ENCODE measurements at regions not wholly inside any gene's neighbourhood (a gene's known extent, or its start where the extent isn't known, plus 50 kb on each side); places are given as distances from the start of the nearest gene placed in this dataset.

GRCh38 chr1:90381598-90381997 is 335.5 kb downstream of the BARHL2 start:
- TF ChIP-seq CTCF (IDR thresholded peaks at IDR 0.05), result no peak
- no peak for TF ChIP-seq EP300 (IDR thresholded peaks at IDR 0.05)
- no peak for TF ChIP-seq PHF8 (IDR thresholded peaks at IDR 0.05; ENCODE audit: borderline replicate concordance, low read depth)
- no peak for TF ChIP-seq CHD2 (IDR thresholded peaks at IDR 0.05; ENCODE audit: low read length, partially characterized antibody)
- no peak for TF ChIP-seq POLR2A (IDR thresholded peaks at IDR 0.05; ENCODE audit: low read length)
- TF ChIP-seq REST (IDR thresholded peaks at IDR 0.05), result no peak
- TF ChIP-seq JUN (IDR thresholded peaks at IDR 0.05), result no peak
- no peak for TF ChIP-seq NPAS2 (CRISPR knock-in tag; IDR thresholded peaks at IDR 0.05; ENCODE audit: borderline replicate concordance)
- no peak for TF ChIP-seq POLR2AphosphoS2 (conservative IDR thresholded peaks at IDR 0.05; ENCODE audit: low read length)
- no peak for TF ChIP-seq BHLHE40 (IDR thresholded peaks at IDR 0.05; ENCODE audit: low read depth, low read length)
- TF ChIP-seq ZFP36 (IDR thresholded peaks at IDR 0.05; ENCODE audit: borderline replicate concordance, partially characterized antibody), result no peak
- no peak for TF ChIP-seq HES2 (IDR thresholded peaks at IDR 0.05)
